ENCODE measurements at regions not wholly inside any gene's neighbourhood (a gene's known extent, or its start where the extent isn't known, plus 50 kb on each side); places are given as distances from the start of the nearest gene placed in this dataset.

- TF ChIP-seq, protein P1, sequence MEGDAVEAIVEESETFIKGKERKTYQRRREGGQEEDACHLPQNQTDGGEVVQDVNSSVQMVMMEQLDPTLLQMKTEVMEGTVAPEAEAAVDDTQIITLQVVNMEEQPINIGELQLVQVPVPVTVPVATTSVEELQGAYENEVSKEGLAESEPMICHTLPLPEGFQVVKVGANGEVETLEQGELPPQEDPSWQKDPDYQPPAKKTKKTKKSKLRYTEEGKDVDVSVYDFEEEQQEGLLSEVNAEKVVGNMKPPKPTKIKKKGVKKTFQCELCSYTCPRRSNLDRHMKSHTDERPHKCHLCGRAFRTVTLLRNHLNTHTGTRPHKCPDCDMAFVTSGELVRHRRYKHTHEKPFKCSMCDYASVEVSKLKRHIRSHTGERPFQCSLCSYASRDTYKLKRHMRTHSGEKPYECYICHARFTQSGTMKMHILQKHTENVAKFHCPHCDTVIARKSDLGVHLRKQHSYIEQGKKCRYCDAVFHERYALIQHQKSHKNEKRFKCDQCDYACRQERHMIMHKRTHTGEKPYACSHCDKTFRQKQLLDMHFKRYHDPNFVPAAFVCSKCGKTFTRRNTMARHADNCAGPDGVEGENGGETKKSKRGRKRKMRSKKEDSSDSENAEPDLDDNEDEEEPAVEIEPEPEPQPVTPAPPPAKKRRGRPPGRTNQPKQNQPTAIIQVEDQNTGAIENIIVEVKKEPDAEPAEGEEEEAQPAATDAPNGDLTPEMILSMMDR (IDR thresholded peaks at IDR 0.05): no peak
- no peak for TF ChIP-seq ZFX (IDR thresholded peaks at IDR 0.05; ENCODE audit: borderline replicate concordance)
These were observed 617.1 kb upstream of the PTBP2 start for GRCh38 chr1:96104506-96104905.
